ENCODE measurements at regions not wholly inside any gene's neighbourhood (a gene's known extent, or its start where the extent isn't known, plus 50 kb on each side); places are given as distances from the start of the nearest gene placed in this dataset.

- TF ChIP-seq GATA3 (IDR thresholded peaks at IDR 0.05; ENCODE audit: low read depth, low read length), result no peak
- TF ChIP-seq GATA2 (IDR thresholded peaks at IDR 0.05; ENCODE audit: low read depth, low read length), result no peak
Measured at GRCh38 chr7:42747044-42747443, 164.8 kb downstream of the C7orf25 start.

Data from SH-SY5Y (cell line).